Cardiac muscle cell (in vitro differentiated cells and primary cell): ENCODE measurements at regions not wholly inside any gene's neighbourhood (a gene's known extent, or its start where the extent isn't known, plus 50 kb on each side); places are given as distances from the start of the nearest gene placed in this dataset.
"Not testable (repeated sequence)": the region's sequence is repeated elsewhere in the genome, so short reads cannot be mapped to it uniquely, and the experiment has no call there.

Experiments
- DNase-seq, 2 donors: peaks; one replicate each; pipeline versions ENCODE4 v3.0.0 to v3.0.0-alpha.2; 2010 to 2017; ENCODE audit warnings: low read depth in 1 of 2, low spot score in 1 of 2
- H3K27ac ChIP-seq: fragments of 200-600 bp; sonication (generic); 2 replicates; pipeline ENCODE4 v1.5.1; 2016
- H3K27me3 ChIP-seq: fragments of 200-600 bp; sonication (generic); 2 replicates; pipeline ENCODE4 v1.6.0; 2016; ENCODE audit warnings: control low read depth
- H3K36me3 ChIP-seq: fragments of 200-600 bp; sonication (generic); 2 replicates; pipeline ENCODE4 v1.5.1; 2016; ENCODE audit warnings: control low read depth
- H3K4me1 ChIP-seq: fragments of 200-600 bp; sonication (generic); 2 replicates; pipeline ENCODE4 v1.8.1; 2017; ENCODE audit warnings: low read depth, mild to moderate bottlenecking, mixed run types
- H3K4me3 ChIP-seq: fragments of 200-600 bp; sonication (generic); 2 replicates; pipeline ENCODE4 v1.5.1; 2016; ENCODE audit warnings: mild to moderate bottlenecking
- H3K9me3 ChIP-seq: fragments of 200-600 bp; sonication (generic); 2 replicates; pipeline ENCODE4 v1.5.1; 2017; ENCODE audit warnings: low read depth, mild to moderate bottlenecking, control low read depth
- CTCF ChIP-seq: IDR thresholded peaks from 2 replicates; pipeline ENCODE4 v1.5.1; 2012; ENCODE audit warnings: low read depth, mild to moderate bottlenecking, low read length

GRCh38 chr10:71088054-71088453, 124.3 kb upstream of the UNC5B start:
- Histone ChIP-seq H3K4me3 (no peak overlapping the region), H3K9me3 (no peaks in the 10 kb centered on the region), H3K27me3 (no peaks in the 10 kb centered on the region), H3K27ac (no peak overlapping the region), H3K36me3 (no peaks in the 10 kb centered on the region), H3K4me1 (peaks cover 6% of the 10 kb centered on the region)
- TF ChIP-seq CTCF = no peak
- DNase-seq = no peak

GRCh38 chr10:71088578-71088977, 123.8 kb upstream of the UNC5B start:
- not testable (repeated sequence) for H3K4me3 ChIP-seq, DNase-seq, H3K27ac ChIP-seq, H3K4me1 ChIP-seq, H3K36me3 ChIP-seq, H3K27me3 ChIP-seq, H3K9me3 ChIP-seq

- no peak for TF ChIP-seq CTCF
- Histone ChIP-seq H3K27me3 (no peaks in the 10 kb centered on the region), H3K4me1 (peaks cover 9% of the 10 kb centered on the region), H3K4me3 (no peak overlapping the region), H3K36me3 (no peaks in the 10 kb centered on the region), H3K9me3 (no peaks in the 10 kb centered on the region), H3K27ac (no peak overlapping the region)
- DNase-seq = no peak
These were observed 123.2 kb upstream of the UNC5B start for GRCh38 chr10:71089162-71089561.

- DNase-seq = no peak
- Histone ChIP-seq H3K4me1 (peaks cover 9% of the 10 kb centered on the region), H3K9me3 (no peaks in the 10 kb centered on the region), H3K27ac (no peak overlapping the region), H3K36me3 (no peaks in the 10 kb centered on the region), H3K4me3 (no peak overlapping the region), H3K27me3 (no peaks in the 10 kb centered on the region)
- TF ChIP-seq CTCF = no peak
These were observed 122.0 kb upstream of the UNC5B start for GRCh38 chr10:71090330-71090729.

GRCh38 chr10:71090801-71091200, 121.6 kb upstream of the UNC5B start:
- Histone ChIP-seq H3K36me3 (no peaks in the 10 kb centered on the region), H3K4me3 (no peak overlapping the region), H3K27ac (no peak overlapping the region), H3K9me3 (no peaks in the 10 kb centered on the region), H3K4me1 (peaks cover 8% of the 10 kb centered on the region), H3K27me3 (no peaks in the 10 kb centered on the region)
- no peak for TF ChIP-seq CTCF
- no peak for DNase-seq

GRCh38 chr10:71092812-71093401, 119.5 kb upstream of the UNC5B start:
- Histone ChIP-seq H3K36me3 (no peaks in the 10 kb centered on the region), H3K4me3 (no peak overlapping the region), H3K9me3 (no peaks in the 10 kb centered on the region), H3K27ac (no peak overlapping the region), H3K27me3 (no peaks in the 10 kb centered on the region), H3K4me1 (peaks cover 5% of the 10 kb centered on the region)
- no peak for TF ChIP-seq CTCF
- peak in 1 of 2 donors; percentile 42 for DNase-seq
